H7 (cell line): ENCODE measurements at regions not wholly inside any gene's neighbourhood (a gene's known extent, or its start where the extent isn't known, plus 50 kb on each side); places are given as distances from the start of the nearest gene placed in this dataset.

Experiments
- DNase-seq: peaks from one replicate; pipeline ENCODE4 v3.0.0; 2012
- H3K27me3 ChIP-seq: 2 replicates; pipeline ENCODE4 v1.6.0; 2011; ENCODE audit warnings: mild to moderate bottlenecking, low read length; ENCODE audit not compliant: control insufficient read depth, insufficient read depth
- H3K36me3 ChIP-seq: replicated peaks from 2 replicates; pipeline ENCODE4 v1.5.1; 2011; ENCODE audit warnings: low read length; ENCODE audit not compliant: control insufficient read depth, insufficient read depth
- H3K4me3 ChIP-seq: 2 replicates; pipeline ENCODE4 v1.5.1; 2011; ENCODE audit warnings: low read depth, mild to moderate bottlenecking, control low read depth, low read length, moderate library complexity; ENCODE audit not compliant: insufficient read depth

DNA sequence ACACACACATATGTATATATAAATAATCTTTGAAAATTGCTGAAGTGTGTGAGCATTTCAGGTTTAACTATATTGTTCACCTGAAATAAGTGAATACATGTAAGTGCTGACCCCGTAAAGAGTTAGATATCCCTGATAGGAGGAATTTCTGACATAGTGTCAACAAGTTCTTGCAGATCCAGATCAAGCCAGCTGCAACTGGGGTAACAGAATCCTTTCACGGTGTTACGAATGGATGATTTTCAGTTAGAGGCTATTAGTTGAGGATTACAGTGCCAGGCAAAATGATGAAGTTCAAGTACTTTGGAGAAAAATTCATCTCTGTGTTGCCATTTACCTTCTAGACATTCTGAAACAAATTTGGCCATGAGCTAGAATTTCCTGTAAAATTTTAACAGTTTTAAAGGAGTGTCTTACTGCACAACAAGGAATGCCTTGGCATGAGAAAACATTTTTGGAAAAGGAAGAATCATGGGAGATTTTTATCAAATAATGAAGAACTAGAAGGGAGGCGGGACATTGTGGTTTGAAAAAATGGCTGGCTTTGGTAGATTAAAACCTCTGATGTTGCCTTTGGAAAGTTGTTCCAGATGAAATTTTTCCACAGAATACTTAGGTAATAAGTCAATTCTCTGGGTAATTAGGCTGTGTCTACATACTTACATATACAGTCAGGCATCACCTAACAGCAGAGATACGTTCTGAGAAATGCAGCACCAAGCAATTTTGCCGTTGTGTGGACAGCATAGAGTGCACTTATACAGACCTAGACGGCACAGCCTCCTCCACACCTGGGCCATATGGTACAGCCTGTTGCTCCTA is 84.4 kb upstream of the FAT1 start:
- no peak for DNase-seq
- H3K27me3 ChIP-seq, result no peaks in the 10 kb centered on the region
- H3K36me3 ChIP-seq, result no peaks in the 10 kb centered on the region
- H3K4me3 ChIP-seq, result no peak overlapping the region

DNA sequence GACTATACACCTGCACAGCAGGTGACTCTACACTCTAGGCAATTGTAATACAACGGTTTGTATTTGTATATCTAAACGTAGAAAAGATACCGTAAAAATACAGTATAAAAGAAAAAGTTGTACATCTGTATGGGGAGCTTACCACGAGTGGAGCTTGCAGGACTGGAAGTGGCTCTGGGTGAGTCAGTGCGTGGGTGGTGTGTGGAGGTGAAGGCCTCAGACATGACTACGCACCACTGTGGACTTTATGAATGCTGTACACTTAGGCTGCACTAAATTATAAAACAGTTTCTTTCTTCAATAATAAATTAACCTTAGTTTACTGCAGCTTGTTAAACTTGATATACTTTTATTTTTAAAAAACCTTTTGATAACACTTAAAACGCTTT is 85.0 kb upstream of the FAT1 start:
- Histone ChIP-seq H3K36me3 (no peaks in the 10 kb centered on the region), H3K27me3 (no peaks in the 10 kb centered on the region), H3K4me3 (no peak overlapping the region)
- DNase-seq, result no peak

DNA sequence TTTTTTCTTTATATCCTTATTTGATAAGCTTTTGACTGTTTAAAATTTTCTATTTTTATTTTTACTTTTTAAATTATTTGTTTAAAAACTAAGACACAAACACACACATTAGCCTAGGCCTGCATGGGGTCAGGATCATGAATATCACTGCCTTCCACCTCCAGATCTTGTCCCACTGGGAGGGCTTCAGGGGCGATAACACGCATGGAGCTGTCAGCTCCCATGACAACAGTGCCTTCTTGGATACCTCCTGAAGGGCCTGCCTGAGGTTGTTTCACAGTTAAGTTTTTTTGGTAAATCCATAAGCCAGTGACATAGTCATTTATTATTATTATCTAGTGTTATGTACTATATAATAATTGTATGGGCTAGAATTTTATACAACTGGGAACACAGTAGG is 85.4 kb upstream of the FAT1 start:
- no peak for DNase-seq
- no peaks in the 10 kb centered on the region for H3K36me3 ChIP-seq
- no peak overlapping the region for H3K4me3 ChIP-seq
- H3K27me3 ChIP-seq, result no peaks in the 10 kb centered on the region

DNA sequence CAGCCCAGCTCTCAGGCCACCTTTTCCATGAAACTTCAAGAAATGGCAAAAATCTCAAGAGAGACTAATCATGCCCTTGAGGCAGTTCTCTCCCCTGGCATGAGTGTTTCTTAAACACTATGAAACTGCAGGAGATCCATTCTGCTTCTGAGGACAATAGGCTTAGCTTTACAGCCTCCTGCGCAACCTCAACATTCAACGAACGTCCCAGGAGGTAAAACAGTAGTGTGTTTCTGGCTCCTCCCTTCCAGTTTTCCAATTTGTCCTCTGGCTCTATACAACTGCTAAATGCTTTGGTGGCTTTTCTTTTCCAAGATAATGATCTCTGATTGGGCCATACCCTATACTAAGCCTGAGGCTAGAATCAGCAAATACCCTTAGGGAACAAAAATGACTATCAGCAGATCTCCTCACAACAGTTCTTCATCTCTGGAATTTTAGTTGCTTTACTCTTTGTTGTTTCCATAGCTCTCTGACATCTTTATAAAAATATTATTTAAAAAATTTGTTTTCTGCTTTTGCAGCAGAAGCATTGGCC is 87.0 kb upstream of the FAT1 start:
- no peak overlapping the region for H3K4me3 ChIP-seq
- no peaks in the 10 kb centered on the region for H3K36me3 ChIP-seq
- H3K27me3 ChIP-seq, result no peaks in the 10 kb centered on the region
- no peak for DNase-seq

DNA sequence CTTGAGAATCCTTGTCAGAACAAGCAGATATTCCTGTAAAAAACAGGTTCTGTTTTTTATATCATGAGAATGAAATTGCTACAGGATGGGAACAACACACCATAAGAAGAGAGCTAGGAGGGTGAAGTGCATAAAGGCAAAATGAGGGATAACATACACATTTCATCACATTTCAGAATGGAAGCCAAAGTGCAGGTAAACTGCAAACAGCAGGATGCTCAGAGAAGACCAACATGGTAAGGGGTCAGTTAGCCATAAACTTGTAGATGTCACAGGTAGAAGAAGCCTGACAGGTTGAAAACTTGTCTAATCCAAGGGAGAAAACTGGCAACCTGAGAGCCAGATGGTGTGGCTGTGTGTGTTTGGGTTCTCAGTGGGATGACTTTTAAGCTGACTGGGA is 88.9 kb upstream of the FAT1 start:
- no peaks in the 10 kb centered on the region for H3K27me3 ChIP-seq
- no peak for DNase-seq
- H3K4me3 ChIP-seq, result no peak overlapping the region
- no peaks in the 10 kb centered on the region for H3K36me3 ChIP-seq

DNA sequence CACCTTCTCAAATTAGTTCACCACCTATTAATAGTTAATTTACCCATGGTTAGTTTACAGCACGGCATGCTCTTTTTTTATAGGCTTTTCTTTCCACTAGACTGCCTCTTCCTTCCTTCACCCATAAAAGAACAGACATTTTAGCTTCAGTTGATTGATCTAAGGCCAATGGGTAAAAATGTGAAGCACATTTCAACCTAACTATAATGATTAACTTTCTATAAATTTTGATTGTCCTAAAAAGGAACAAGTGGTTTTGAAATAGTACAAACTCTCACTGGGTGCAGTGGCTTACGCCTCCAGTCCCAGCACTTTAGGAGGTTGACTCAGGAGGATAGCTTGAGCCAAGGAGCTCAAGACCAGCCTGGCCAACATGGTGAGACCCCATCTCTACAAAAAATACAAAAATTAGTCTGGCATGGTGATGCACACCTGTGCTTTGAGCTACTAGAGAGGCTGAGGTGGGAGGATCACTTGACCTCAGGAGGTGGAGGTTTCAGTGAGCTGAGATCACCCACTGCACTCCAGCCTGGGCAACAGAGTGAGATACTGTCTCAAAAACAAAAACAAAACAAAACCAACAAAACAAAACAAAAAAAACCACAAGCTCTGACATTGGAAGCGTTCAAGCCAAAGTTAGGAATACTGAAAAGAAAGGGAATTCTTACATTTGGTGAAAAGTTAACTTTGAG is 89.9 kb upstream of the FAT1 start:
- DNase-seq, result no peak
- Histone ChIP-seq H3K27me3 (no peaks in the 10 kb centered on the region), H3K4me3 (no peak overlapping the region), H3K36me3 (no peaks in the 10 kb centered on the region)

DNA sequence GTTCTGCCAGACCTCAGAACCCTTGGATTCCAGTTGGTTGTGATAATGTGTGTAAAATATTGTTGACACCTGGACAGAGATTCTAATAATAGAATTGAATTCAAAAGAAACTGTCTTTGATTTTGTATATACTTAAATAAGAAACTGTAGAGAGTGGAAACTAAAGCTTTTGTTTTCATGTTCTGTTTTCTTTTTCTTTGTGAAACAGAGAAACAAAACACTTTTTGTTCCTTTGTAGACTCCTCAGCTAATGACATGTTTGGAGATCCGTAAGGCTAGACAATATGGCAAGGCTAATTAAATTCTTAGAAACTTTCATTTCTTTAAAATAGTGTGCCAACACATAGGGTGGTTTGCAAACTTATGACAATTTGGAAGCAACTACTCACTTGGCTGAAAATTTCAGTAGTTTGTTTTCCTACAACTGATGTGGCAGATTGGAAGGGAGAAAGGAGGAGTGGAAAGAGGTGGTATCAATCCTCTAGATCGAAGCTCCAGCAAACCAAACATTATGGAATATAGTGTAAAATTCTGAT is 90.9 kb upstream of the FAT1 start:
- Histone ChIP-seq H3K27me3 (no peaks in the 10 kb centered on the region), H3K4me3 (no peak overlapping the region), H3K36me3 (no peaks in the 10 kb centered on the region)
- no peak for DNase-seq

DNA sequence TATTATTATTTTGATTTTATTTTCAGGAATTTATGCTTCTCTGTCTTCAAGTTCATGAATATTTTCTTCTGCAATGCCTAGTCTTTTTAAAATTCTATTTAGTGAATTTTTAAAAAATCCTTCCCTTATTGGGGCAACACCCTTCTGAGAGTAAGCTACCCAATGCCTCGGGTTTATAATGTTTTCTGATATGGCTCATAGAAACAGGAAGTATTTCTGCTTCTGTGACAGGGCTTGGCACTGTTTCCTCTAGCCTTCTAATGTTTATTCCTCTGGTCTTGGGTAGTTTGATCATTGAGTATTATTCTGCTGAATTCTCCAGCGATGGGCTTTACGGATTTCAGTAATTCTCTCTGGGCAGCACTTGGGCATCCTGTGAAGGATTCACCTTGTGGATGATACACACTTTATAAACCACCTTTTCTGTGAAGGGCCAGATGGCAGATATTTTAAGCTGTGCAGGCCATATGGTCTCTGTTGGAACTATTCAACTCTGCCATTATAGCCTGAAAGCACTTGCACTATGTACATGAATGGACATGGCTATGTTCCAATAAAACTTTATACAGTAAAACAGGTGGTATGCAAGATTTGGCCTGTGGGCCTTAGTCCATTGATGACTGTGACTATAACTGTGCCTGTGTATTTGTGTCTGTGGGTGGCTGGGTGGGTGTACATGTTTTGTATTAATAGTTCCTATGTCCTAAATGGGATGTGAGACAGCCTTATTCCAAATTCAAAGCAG is 95.9 kb upstream of the FAT1 start:
- Histone ChIP-seq H3K4me3 (no peak overlapping the region), H3K27me3 (no peaks in the 10 kb centered on the region), H3K36me3 (no peaks in the 10 kb centered on the region)
- no peak for DNase-seq

DNA sequence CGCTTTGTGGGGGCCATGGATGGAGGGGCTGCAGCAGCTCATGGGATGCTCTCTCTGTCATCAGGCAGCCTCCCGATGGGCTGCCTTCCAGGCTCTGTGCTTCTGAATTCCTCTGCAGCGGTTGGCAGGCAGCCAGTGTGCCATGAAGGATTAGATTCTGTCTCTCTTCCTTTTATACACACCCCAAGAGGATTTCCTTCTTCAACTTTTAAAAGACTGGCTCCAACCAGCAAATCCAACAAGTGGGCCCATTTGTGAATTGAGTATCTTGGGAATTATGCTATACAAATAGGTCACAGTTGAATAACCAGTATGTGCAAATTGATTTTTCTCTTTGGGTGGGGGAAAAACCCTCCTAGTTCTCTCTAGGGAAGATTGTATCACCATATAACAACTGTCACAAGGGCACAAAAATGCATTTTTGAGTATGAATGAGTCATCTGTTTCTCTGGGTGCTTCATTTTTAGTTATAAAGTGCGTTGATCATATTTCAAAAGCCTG is 96.8 kb upstream of the FAT1 start:
- Histone ChIP-seq H3K27me3 (no peaks in the 10 kb centered on the region), H3K4me3 (no peak overlapping the region), H3K36me3 (no peaks in the 10 kb centered on the region)
- DNase-seq, result no peak

DNA sequence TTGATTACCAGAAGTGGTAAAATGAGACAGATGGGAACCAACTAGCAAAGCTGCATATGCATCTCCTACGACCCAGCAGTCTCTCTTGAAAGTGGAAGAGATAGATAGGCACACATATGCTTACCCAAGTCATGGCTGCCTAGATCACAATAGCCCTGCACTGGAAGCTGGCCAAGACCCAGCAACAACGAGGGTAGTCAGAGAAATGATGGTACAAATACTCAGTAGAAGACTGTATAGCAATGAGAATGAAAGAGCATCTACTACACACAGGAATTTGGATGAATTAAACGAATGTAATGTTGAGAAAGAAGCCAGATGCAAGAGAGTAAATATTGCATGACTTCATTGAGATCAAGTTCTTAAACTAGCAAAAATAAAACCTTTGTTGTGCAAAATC is 100.3 kb upstream of the FAT1 start:
- H3K27me3 ChIP-seq, result no peaks in the 10 kb centered on the region
- no peak overlapping the region for H3K4me3 ChIP-seq
- no peaks in the 10 kb centered on the region for H3K36me3 ChIP-seq
- DNase-seq, result no peak

DNA sequence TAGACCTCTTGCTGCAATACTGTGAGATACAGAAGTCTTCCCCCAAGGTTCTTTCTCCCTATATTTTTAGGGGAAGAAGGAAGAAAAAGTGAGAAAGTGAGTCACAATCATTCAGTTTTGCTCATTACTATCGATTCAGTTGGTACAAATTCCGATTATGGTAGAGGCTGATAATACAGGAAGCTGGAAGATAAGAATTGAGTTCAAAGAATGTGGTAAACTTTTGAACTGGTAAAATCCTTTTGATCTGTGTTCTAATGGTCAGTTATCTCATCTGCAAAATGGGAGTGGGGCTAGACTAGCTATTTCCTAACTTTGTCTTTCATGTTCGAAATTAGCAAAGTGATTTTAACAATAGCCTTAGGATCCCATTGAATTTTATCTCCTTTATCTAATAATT is 101.4 kb upstream of the FAT1 start:
- DNase-seq, result no peak
- Histone ChIP-seq H3K36me3 (no peaks in the 10 kb centered on the region), H3K27me3 (no peaks in the 10 kb centered on the region), H3K4me3 (no peak overlapping the region)

DNA sequence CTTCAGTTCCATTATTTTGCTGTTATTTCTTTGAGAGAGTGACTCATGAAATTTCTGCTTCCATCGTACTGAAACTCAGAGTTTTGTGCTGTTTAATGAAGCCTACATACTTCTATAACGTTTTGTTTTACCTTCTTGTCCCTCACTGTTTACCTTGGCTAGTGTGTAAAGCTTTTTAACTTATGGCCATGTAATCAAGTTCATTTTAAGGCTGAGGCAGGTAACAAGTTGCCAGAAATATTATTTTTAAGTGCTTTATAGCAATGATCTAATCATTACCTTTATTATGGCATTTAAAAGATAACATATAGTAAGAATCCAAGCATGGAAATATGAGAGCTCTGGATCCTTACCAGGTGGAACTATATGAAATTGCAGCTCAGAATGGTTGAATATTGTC is 102.3 kb upstream of the FAT1 start:
- Histone ChIP-seq H3K27me3 (no peaks in the 10 kb centered on the region), H3K36me3 (no peaks in the 10 kb centered on the region), H3K4me3 (no peak overlapping the region)
- no peak for DNase-seq

DNA sequence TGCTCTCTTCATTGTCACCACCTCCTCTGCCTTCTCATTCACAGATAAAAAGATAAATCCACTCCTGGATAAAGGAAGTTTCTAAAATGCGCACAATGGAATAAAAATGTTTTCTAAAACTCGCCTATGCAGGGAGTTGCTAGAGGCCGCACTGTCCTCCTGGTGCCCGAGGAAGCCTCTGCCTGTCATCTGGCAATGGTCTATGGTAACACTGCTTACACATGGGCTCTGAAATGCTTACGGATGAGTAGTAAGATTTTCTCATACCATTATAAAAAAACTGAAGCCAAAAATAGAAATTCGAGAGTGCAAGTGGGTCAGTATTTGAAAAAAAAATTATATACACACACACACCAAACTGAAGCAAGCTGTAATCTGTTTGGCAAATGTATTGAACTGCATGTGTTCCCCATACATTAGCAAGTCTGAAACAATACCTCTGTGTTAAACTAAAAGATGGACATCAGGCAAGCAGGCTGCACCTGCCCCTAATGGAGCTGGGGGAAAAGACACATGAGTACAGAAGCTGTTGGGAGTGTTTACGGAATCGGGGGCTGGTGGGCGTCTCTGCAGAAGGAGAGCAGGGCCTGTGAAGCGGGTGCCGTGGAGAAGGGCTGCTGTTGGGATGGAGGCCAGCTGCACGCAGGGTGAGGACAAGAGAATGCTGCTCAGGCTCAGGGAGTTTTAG is 103.3 kb upstream of the FAT1 start:
- Histone ChIP-seq H3K4me3 (no peak overlapping the region), H3K36me3 (no peaks in the 10 kb centered on the region), H3K27me3 (no peaks in the 10 kb centered on the region)
- DNase-seq, result no peak

DNA sequence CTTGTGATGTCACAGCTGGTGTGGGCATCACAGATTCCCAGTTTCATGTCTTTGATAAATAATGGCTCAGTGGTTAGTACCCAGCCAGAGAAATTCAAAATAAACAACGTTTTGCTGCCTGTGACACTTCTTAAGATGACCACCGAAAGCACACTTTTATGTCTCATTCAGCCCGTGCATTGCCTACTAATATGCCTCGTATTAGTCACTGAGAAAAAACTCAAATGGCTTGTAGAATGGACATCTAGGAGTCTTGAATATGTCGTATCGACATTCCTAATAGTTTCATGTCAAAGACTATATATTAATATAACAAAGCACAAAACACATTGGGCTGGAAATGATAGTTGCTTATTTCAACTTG is 103.9 kb upstream of the FAT1 start:
- Histone ChIP-seq H3K36me3 (no peaks in the 10 kb centered on the region), H3K4me3 (no peak overlapping the region), H3K27me3 (no peaks in the 10 kb centered on the region)
- no peak for DNase-seq
